CD4-positive, alpha-beta T cell (primary cell): ENCODE measurements at regions not wholly inside any gene's neighbourhood (a gene's known extent, or its start where the extent isn't known, plus 50 kb on each side); places are given as distances from the start of the nearest gene placed in this dataset.

Source experiments
- ATAC-seq: fragments of 200-7000 bp; cut with Tn5 transposase; one replicate; pipeline ENCODE4 v1.10.0; 2022; ENCODE audit warnings: mild to moderate bottlenecking; ENCODE audit not compliant: poor library complexity
- CTCF ChIA-PET: fragments of 350-600 bp; sonication (Branson Sonifier 250); formaldehyde crosslinking; loops from one replicate; lab custom pipeline; 2021; ENCODE audit warnings: antibody characterized with exemption, inconsistent platforms; lab: Charles Lee
- POLR2A ChIA-PET: fragments of 350-600 bp; sonication (Branson Sonifier 250); formaldehyde crosslinking; loops from one replicate; lab custom pipeline; 2021; ENCODE audit warnings: antibody characterized with exemption, inconsistent platforms; lab: Charles Lee
- DNase-seq, 14 experiments: peaks; one replicate each; pipeline ENCODE4 v3.0.0-alpha.2; 2013 to 2020; ENCODE audit warnings: mixed read lengths in 2 of 14
- H3K27ac ChIP-seq, 2 donors: one replicate each; pipeline versions ENCODE4 v1.5.1 to v1.7.0; 2013; ENCODE audit warnings: low read length in 2 of 2, low read depth in 1 of 2, mild to moderate bottlenecking in 1 of 2
- H3K27me3 ChIP-seq, 2 experiments: 1 replicate in 1 of 2; 2 replicates in 1 of 2; pipeline versions ENCODE4 v1.6.1 to v1.7.0; 2013; ENCODE audit warnings: low read length in 2 of 2, control low read depth in 1 of 2, mild to moderate bottlenecking in 1 of 2, moderate library complexity in 1 of 2; ENCODE audit not compliant: insufficient read depth in 2 of 2, control insufficient read depth in 1 of 2
- H3K36me3 ChIP-seq: one replicate; pipeline ENCODE4 v1.6.1; 2013; ENCODE audit warnings: low read length, control low read depth; ENCODE audit not compliant: insufficient read depth
- H3K4me1 ChIP-seq: one replicate; pipeline ENCODE4 v1.6.1; 2013; ENCODE audit warnings: low read length, control low read depth; ENCODE audit not compliant: insufficient read depth
- H3K4me3 ChIP-seq: one replicate; pipeline ENCODE4 v1.5.1; 2013; ENCODE audit warnings: mild to moderate bottlenecking, low read length, moderate library complexity
- H3K9me3 ChIP-seq, 2 experiments: 1 replicate in 1 of 2; 2 replicates in 1 of 2; pipeline versions ENCODE4 v1.6.1 to v1.7.0; 2013; ENCODE audit warnings: low read length in 2 of 2, mild to moderate bottlenecking in 2 of 2, control low read depth in 1 of 2, moderate library complexity in 1 of 2; ENCODE audit not compliant: control insufficient read depth in 1 of 2, insufficient read depth in 1 of 2
- H3K27ac Mint-ChIP-seq: one replicate; pipeline ENCODE4 v1.8.0; 2020; ENCODE audit warnings: mixed read lengths
- H3K27me3 Mint-ChIP-seq: one replicate; pipeline ENCODE4 v1.8.0; 2021; ENCODE audit warnings: mixed read lengths
- H3K36me3 Mint-ChIP-seq: one replicate; pipeline ENCODE4 v1.8.0; 2021; ENCODE audit warnings: low read depth, mixed read lengths
- H3K4me1 Mint-ChIP-seq: one replicate; pipeline ENCODE4 v1.8.0; 2021; ENCODE audit warnings: low read depth, mixed read lengths
- H3K4me3 Mint-ChIP-seq: one replicate; pipeline ENCODE4 v1.8.0; 2020; ENCODE audit warnings: mild to moderate bottlenecking, mixed read lengths
- H3K9me3 Mint-ChIP-seq: one replicate; pipeline ENCODE4 v1.8.0; 2020; ENCODE audit warnings: mixed read lengths
- intact Hi-C, 2 experiments: fragments of 100-400 bp; cut with DNase I in 1 of 2; cut with micrococcal nuclease in 1 of 2; formaldehyde crosslinking; loops; one replicate each; pipeline versions ENCODE4 v1.15.1 to v1.9.0; 2023 to 2025; cut with DNase I, micrococcal nuclease
- TF ChIP-seq, protein P1 (sequence below): fragments of 200-600 bp; IDR thresholded peaks from one replicate; pipeline ENCODE4 v1.8.0; 2022; ENCODE audit warnings: antibody characterized with exemption, mild to moderate bottlenecking

DNA sequence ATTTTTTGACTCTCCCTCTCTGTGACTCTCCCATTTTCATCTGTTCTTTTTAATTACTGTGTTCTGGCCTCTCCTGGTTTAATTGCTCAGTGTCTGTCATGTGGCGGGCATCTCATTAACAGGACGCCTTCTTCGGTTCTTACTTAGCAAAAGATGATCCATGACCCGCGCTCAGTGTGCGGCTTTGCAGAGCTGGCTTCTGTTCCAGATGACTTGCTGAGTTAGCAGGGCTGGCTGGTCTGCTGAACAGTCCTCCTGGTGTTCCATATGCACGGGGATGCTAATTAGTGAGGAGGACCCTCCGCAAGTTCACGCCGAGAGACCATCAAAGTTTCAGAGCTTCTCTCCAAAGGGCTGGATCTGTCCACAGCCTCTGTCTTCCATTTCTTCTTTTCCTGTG lies 258.6 kb upstream of the MKI67 start:
- POLR2A ChIA-PET = no interaction called here
- Mint-ChIP-seq H3K4me1 (no peaks in the 10 kb centered on the region), H3K36me3 (no peaks in the 10 kb centered on the region), H3K27ac (no peak overlapping the region), H3K27me3 (peaks cover 21% of the 10 kb centered on the region), H3K4me3 (no peak overlapping the region), H3K9me3 (no peaks in the 10 kb centered on the region)
- no peak overlapping the region for H3K27ac ChIP-seq
- H3K4me3 ChIP-seq = no peak overlapping the region
- TF ChIP-seq, protein P1, sequence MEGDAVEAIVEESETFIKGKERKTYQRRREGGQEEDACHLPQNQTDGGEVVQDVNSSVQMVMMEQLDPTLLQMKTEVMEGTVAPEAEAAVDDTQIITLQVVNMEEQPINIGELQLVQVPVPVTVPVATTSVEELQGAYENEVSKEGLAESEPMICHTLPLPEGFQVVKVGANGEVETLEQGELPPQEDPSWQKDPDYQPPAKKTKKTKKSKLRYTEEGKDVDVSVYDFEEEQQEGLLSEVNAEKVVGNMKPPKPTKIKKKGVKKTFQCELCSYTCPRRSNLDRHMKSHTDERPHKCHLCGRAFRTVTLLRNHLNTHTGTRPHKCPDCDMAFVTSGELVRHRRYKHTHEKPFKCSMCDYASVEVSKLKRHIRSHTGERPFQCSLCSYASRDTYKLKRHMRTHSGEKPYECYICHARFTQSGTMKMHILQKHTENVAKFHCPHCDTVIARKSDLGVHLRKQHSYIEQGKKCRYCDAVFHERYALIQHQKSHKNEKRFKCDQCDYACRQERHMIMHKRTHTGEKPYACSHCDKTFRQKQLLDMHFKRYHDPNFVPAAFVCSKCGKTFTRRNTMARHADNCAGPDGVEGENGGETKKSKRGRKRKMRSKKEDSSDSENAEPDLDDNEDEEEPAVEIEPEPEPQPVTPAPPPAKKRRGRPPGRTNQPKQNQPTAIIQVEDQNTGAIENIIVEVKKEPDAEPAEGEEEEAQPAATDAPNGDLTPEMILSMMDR = no peak
- H3K9me3 ChIP-seq = peaks cover 0 to 8% of the 10 kb centered on the region in 2 experiments
- no peaks in the 10 kb centered on the region for H3K36me3 ChIP-seq
- no peaks in the 10 kb centered on the region for H3K27me3 ChIP-seq
- DNase-seq (no peak), ATAC-seq (no peak)
- H3K4me1 ChIP-seq = no peaks in the 10 kb centered on the region
- intact Hi-C loops = no loop called here
- CTCF ChIA-PET = no interaction called here

DNA sequence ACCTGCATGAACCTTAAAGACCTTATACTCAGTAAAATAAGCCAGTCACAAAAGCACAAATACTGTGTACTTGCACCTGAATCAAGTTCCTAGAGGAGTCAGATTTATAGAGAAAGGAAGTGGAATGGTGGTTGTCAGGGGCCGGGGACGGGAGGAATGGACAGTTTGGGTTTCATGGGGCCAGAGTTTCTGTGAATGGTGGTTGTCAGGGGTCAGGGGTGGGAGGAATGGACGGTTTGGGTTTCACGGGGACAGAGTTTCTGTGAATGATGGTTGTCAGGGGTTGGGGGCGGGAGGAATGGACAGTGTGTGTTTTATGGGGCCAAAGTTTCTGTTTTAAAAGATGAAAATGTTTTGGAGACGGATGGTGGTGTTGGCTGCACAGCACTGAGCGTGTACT lies 260.0 kb upstream of the MKI67 start:
- peaks cover 0 to 5% of the 10 kb centered on the region in 2 experiments for H3K9me3 ChIP-seq
- ATAC-seq (no peak), DNase-seq (no peak)
- no peak overlapping the region for H3K27ac Mint-ChIP-seq
- no peak overlapping the region for H3K4me3 ChIP-seq
- no peak overlapping the region for H3K27ac ChIP-seq
- no peaks in the 10 kb centered on the region for H3K4me1 ChIP-seq
- ChIA-PET CTCF (no interaction called here), POLR2A (no interaction called here)
- no peaks in the 10 kb centered on the region for H3K36me3 ChIP-seq
- H3K36me3 Mint-ChIP-seq = no peaks in the 10 kb centered on the region
- no peaks in the 10 kb centered on the region for H3K4me1 Mint-ChIP-seq
- peaks cover 17% of the 10 kb centered on the region for H3K27me3 Mint-ChIP-seq
- intact Hi-C loops = no loop called here
- H3K9me3 Mint-ChIP-seq = no peaks in the 10 kb centered on the region
- TF ChIP-seq, protein P1 = no peak
- H3K27me3 ChIP-seq = no peaks in the 10 kb centered on the region
- H3K4me3 Mint-ChIP-seq = no peak overlapping the region

DNA sequence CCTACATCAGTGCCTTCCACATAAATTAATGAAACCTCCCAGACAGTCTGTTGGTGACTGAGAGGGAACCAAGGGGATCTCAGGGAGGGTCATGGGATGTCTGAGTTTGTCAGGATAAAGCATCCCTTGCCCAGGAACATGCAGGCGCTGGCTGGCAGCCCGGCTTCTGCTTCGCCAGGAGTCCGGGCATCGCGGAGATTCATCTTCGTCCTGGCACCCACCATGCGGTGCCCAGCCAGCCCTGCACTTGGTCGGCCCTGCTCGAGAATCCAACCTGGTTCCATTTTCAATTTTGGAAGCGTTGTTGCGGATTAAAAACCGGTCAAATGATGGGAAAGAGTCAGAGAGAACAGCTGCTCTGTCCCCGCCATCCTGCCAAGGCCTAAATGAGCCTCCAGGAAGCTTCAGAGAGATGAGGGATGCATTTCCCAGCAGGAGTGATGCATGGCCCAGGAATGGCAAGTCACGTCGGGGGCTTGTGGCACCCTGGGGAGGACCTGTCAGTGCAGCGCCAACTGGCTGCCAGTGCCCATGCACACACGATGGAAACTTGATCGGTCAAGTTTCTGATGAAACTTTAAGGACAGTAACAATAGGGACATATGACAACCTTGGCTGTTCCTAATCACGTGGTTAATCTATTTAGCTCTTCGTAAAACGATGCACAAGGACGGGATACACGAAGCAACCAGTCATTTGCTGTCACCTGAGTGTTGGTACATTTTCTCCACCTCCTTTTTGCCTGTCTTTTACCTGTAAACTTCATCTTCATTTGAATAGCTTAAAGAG lies 260.8 kb upstream of the MKI67 start:
- TF ChIP-seq, protein P1 = no peak
- H3K4me1 Mint-ChIP-seq = no peaks in the 10 kb centered on the region
- ChIA-PET CTCF (no interaction called here), POLR2A (no interaction called here)
- no peak overlapping the region for H3K4me3 Mint-ChIP-seq
- DNase-seq (no peak), ATAC-seq (no peak)
- Histone ChIP-seq H3K27ac (no peak overlapping the region), H3K4me3 (no peak overlapping the region), H3K4me1 (no peaks in the 10 kb centered on the region), H3K36me3 (no peaks in the 10 kb centered on the region), H3K9me3 (peaks cover 0 to 5% of the 10 kb centered on the region in 2 experiments), H3K27me3 (peaks cover 0 to 4% of the 10 kb centered on the region in 2 experiments)
- peaks cover 15% of the 10 kb centered on the region for H3K27me3 Mint-ChIP-seq
- no peaks in the 10 kb centered on the region for H3K9me3 Mint-ChIP-seq
- H3K36me3 Mint-ChIP-seq = no peaks in the 10 kb centered on the region
- no peak overlapping the region for H3K27ac Mint-ChIP-seq
- intact Hi-C loops = no loop called here
